K562 (cell line): ENCODE measurements at regions not wholly inside any gene's neighbourhood (a gene's known extent, or its start where the extent isn't known, plus 50 kb on each side); places are given as distances from the start of the nearest gene placed in this dataset.

Experiments
- ATAC-seq: fragments of 200-7000 bp; cut with Tn5 transposase; 3 replicates; pipeline ENCODE4 v1.9.1; 2020; ENCODE audit warnings: moderate library complexity
- BruUV-seq: library from RNA; stranded (reverse); fragments of 400-500 nt; replicated peaks from 2 replicates; lab custom pipeline; 2021; lab: Mats Ljungman, UMichigan
- CTCF ChIA-PET: fragments of 300-600 bp; formaldehyde crosslinking; extraction: SDS; loops from one replicate; lab custom pipeline; 2021; ENCODE audit warnings: low intra/inter-chr PET ratio; lab: Yijun Ruan, JAX
- POLR2A ChIA-PET: fragments of 300-600, 350-650 bp; sonication (Branson Sonifier 250); formaldehyde crosslinking; extraction: SDS; loops from one replicate; lab custom pipeline; 2021; ENCODE audit warnings: antibody characterized with exemption, inconsistent platforms; lab: Yijun Ruan, JAX
- DNase-seq, 4 experiments: peaks; one replicate each; pipeline versions ENCODE4 v3.0.0 to v3.0.0-alpha.2; 2011 to 2018; ENCODE audit warnings: low spot score in 3 of 4, mixed read lengths in 3 of 4; ENCODE audit errors: extremely low read depth in 1 of 4
- FAIRE-seq: peaks from 2 replicates; lab custom pipeline; 2011; peaks lifted over from hg19 to GRCh38; lab: Jason Lieb, UNC
- H2AFZ ChIP-seq: 2 replicates; pipeline ENCODE4 v1.6.0; 2011; ENCODE audit warnings: low read depth, low read length, control low read depth, inconsistent platforms
- H3K27ac ChIP-seq: fragments of 200-600 bp; 3 replicates; pipeline ENCODE4 v1.8.0; 2011; ENCODE audit warnings: low read depth, mild to moderate bottlenecking, control low read depth, inconsistent platforms, low read length, moderate library complexity, mixed read lengths; ENCODE audit errors: extremely low read depth
- H3K27me3 ChIP-seq, 2 experiments: fragments of 300-600 bp in 1 of 2; 2 replicates in 1 of 2; 3 replicates in 1 of 2; pipeline versions ENCODE4 v1.6.0 to v1.8.0; 2011; ENCODE audit warnings: inconsistent platforms in 2 of 2, low read length in 2 of 2, mild to moderate bottlenecking in 1 of 2, mixed read lengths in 1 of 2, moderate library complexity in 1 of 2; ENCODE audit not compliant: control insufficient read depth in 2 of 2, insufficient read depth in 2 of 2
- H3K36me3 ChIP-seq: fragments of 300-600 bp; 3 replicates; pipeline ENCODE4 v1.8.0; 2011; ENCODE audit warnings: mild to moderate bottlenecking, low read length, inconsistent platforms; ENCODE audit not compliant: control insufficient read depth, insufficient read depth
- H3K4me1 ChIP-seq, 2 experiments: fragments of 200-600 bp in 1 of 2; replicated peaks in 1 of 2; 2 replicates in 1 of 2; 3 replicates in 1 of 2; pipeline versions ENCODE4 v1.5.1 to v1.8.0; 2011; ENCODE audit warnings: inconsistent platforms in 2 of 2, low read length in 2 of 2, mild to moderate bottlenecking in 1 of 2, mixed read lengths in 1 of 2, moderate library complexity in 1 of 2; ENCODE audit not compliant: control insufficient read depth in 2 of 2, insufficient read depth in 2 of 2
- H3K4me2 ChIP-seq: 2 replicates; pipeline ENCODE4 v1.6.1; 2011; ENCODE audit warnings: low read length, control low read depth, inconsistent platforms, mixed read lengths; ENCODE audit not compliant: insufficient read depth
- H3K4me3 ChIP-seq: fragments of 200-600 bp; sonication (generic), shearing (Covaris generic); 2 replicates; pipeline ENCODE4 v1.5.1; 2016; ENCODE audit warnings: control low read depth, inconsistent platforms
- H3K79me2 ChIP-seq: fragments of 200-600 bp; 3 replicates; pipeline ENCODE4 v1.8.0; 2011; ENCODE audit warnings: low read length, inconsistent platforms; ENCODE audit not compliant: control insufficient read depth, insufficient read depth
- H3K9ac ChIP-seq, 2 experiments: 2 replicates each; pipeline versions ENCODE4 v1.6.0 to v1.6.1; 2011; ENCODE audit warnings: low read depth in 2 of 2, low read length in 2 of 2, control low read depth in 1 of 2, inconsistent platforms in 1 of 2, mild to moderate bottlenecking in 1 of 2, mixed read lengths in 1 of 2; ENCODE audit not compliant: insufficient read depth in 1 of 2
- H3K9me1 ChIP-seq: one replicate; pipeline ENCODE4 v1.6.0; 2011; ENCODE audit warnings: inconsistent platforms, mild to moderate bottlenecking, low read length, moderate library complexity; ENCODE audit not compliant: control insufficient read depth, insufficient read depth
- H3K9me3 ChIP-seq: replicated peaks from 2 replicates; pipeline ENCODE4 v1.5.1; 2011; ENCODE audit warnings: low read depth, low read length, inconsistent platforms; ENCODE audit not compliant: control insufficient read depth, insufficient read depth
- H4K20me1 ChIP-seq: replicated peaks from 2 replicates; pipeline ENCODE4 v1.6.1; 2011; ENCODE audit warnings: low read length, inconsistent platforms, mixed read lengths; ENCODE audit not compliant: control insufficient read depth, insufficient read depth
- ELF4 ChIP-seq: fragments of 450-650 bp; formaldehyde crosslinking; IDR thresholded peaks from 2 replicates; pipeline ENCODE4 v1.4.0; 2022; ENCODE audit warnings: missing genetic modification characterization
- ETV1 ChIP-seq: fragments of 450-650 bp; conservative IDR thresholded peaks from 2 replicates; pipeline ENCODE4 v1.6.1; 2016; ENCODE audit warnings: missing genetic modification characterization, control low read depth, low read depth, missing compliant biosample characterization
- FIP1L1 ChIP-seq: fragments of 200-400 bp; formaldehyde crosslinking; IDR thresholded peaks from 2 replicates; pipeline ENCODE4 v1.6.1; 2018; ENCODE audit warnings: mild to moderate bottlenecking, low read depth, low read length; ENCODE audit not compliant: poor library complexity, severe bottlenecking
- NCOA2 ChIP-seq, 2 experiments: fragments of 450-650 bp; IDR thresholded peaks; 2 replicates each; pipeline ENCODE4 v1.6.1; 2018; ENCODE audit warnings: mild to moderate bottlenecking in 2 of 2, moderate library complexity in 1 of 2; ENCODE audit not compliant: partially characterized antibody in 2 of 2
- RB1 ChIP-seq: fragments of 450-650 bp; IDR thresholded peaks from 2 replicates; pipeline ENCODE4 v1.6.1; 2017; ENCODE audit warnings: low read depth, mild to moderate bottlenecking
- RBM25 ChIP-seq: fragments of 200-400 bp; formaldehyde crosslinking; IDR thresholded peaks from 2 replicates; pipeline ENCODE4 v1.6.1; 2018; ENCODE audit warnings: low read length, low read depth, moderate library complexity; ENCODE audit not compliant: severe bottlenecking
- ZFP36 ChIP-seq: fragments of 150-350 bp; IDR thresholded peaks from 2 replicates; pipeline ENCODE4 v1.6.1; 2018; ENCODE audit warnings: low read length, low read depth; ENCODE audit not compliant: partially characterized antibody
- WGBS: fragments of 100-300 bp; shearing (Covaris generic); methylation state at CpG from one replicate; pipeline ENCODE4 v1.1.6; 2016; ENCODE audit warnings: low coverage, mixed read lengths; ENCODE audit not compliant: insufficient coverage; ENCODE audit errors: missing lambda C conversion rate; 5-methylcytosine and 5-hydroxymethylcytosine counted together
- in situ Hi-C: fragments of 300-500 bp; cut with MboI; formaldehyde crosslinking; loops from 4 replicates; pipeline ENCODE4 v1.15.0; 2018; ENCODE audit warnings: inconsistent platforms, mixed read lengths
- intact Hi-C: fragments of 100-400 bp; cut with micrococcal nuclease; formaldehyde crosslinking; loops from 2 replicates; pipeline ENCODE4 v1.14.2; 2022
- TF ChIP-seq, protein P1 (sequence below): fragments of 250-450 bp; sonication (Bioruptor Pico); IDR thresholded peaks from 2 replicates; pipeline ENCODE4 v1.5.0; 2020; ENCODE audit warnings: mild to moderate bottlenecking, borderline replicate concordance
- TF ChIP-seq, protein P2 (sequence below): fragments of 450-650 bp; IDR thresholded peaks from 2 replicates; pipeline ENCODE4 v1.6.1; 2017; ENCODE audit warnings: mild to moderate bottlenecking, moderate library complexity
- TF ChIP-seq, protein P3 (sequence below): sonication (generic); formaldehyde crosslinking; IDR thresholded peaks from 2 replicates; pipeline ENCODE4 v1.4.0; 2020; ENCODE audit warnings: mild to moderate bottlenecking, missing genetic modification reagents

DNA sequence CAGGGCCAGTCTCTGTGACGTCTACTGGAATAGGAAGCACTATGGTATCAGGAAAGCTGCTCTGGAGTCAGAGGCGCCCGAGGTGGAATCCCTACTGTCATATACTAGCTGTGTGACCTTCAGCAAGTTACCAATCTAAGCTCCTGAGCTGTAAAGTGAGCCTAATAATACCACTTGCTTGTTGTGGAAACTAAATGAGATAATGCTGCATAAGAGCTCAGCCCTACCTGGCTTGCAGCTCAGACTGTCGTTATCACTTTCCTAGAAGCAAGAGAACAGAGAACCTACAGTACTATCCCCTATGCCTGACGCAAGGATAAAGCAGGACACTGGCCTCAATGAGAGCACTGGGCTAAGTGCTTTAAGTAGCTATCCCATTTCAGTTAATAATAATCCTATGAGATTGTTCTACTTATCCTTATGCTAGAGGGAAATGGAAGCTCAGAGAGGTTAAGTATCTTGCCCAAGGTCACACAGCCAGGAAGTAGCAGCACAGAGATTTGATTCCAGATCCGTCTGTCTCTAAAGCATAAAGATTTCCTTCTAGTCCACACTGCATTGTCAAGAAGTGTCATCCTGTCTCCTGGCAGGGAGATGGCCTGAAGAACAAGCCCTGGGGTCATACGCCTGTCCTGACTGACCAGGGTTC, 195.2 kb downstream of the TLE3 start:
- FAIRE-seq (no peak), ATAC-seq (no peak), DNase-seq (no peak)
- Histone ChIP-seq H3K4me1 (no peaks in the 10 kb centered on the region), H3K9me3 (no peaks in the 10 kb centered on the region), H3K79me2 (no peaks in the 10 kb centered on the region), H3K4me3 (no peak overlapping the region), H3K9me1 (no peaks in the 10 kb centered on the region), H4K20me1 (no peaks in the 10 kb centered on the region), H3K36me3 (no peaks in the 10 kb centered on the region), H3K27ac (no peak overlapping the region), H3K4me2 (no peak overlapping the region), H2AFZ (no peak overlapping the region), H3K27me3 (no peaks in the 10 kb centered on the region; a peak in 2 of 5 replicates), H3K9ac (no peak overlapping the region)
- no peak for TF ChIP-seq ELF4
- TF ChIP-seq, protein P1, sequence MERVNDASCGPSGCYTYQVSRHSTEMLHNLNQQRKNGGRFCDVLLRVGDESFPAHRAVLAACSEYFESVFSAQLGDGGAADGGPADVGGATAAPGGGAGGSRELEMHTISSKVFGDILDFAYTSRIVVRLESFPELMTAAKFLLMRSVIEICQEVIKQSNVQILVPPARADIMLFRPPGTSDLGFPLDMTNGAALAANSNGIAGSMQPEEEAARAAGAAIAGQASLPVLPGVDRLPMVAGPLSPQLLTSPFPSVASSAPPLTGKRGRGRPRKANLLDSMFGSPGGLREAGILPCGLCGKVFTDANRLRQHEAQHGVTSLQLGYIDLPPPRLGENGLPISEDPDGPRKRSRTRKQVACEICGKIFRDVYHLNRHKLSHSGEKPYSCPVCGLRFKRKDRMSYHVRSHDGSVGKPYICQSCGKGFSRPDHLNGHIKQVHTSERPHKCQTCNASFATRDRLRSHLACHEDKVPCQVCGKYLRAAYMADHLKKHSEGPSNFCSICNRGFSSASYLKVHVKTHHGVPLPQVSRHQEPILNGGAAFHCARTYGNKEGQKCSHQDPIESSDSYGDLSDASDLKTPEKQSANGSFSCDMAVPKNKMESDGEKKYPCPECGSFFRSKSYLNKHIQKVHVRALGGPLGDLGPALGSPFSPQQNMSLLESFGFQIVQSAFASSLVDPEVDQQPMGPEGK (CRISPR knock-in tag), result no peak
- TF ChIP-seq, protein P2, sequence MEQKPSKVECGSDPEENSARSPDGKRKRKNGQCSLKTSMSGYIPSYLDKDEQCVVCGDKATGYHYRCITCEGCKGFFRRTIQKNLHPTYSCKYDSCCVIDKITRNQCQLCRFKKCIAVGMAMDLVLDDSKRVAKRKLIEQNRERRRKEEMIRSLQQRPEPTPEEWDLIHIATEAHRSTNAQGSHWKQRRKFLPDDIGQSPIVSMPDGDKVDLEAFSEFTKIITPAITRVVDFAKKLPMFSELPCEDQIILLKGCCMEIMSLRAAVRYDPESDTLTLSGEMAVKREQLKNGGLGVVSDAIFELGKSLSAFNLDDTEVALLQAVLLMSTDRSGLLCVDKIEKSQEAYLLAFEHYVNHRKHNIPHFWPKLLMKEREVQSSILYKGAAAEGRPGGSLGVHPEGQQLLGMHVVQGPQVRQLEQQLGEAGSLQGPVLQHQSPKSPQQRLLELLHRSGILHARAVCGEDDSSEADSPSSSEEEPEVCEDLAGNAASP, result no peak
- TF ChIP-seq NCOA2 (IDR thresholded peaks at IDR 0.05; ENCODE audit: partially characterized antibody in 2 of 2), result no peak
- peak; percentile 83 for TF ChIP-seq RBM25
- TF ChIP-seq RB1, result no peak
- TF ChIP-seq ZFP36, result peak; percentile 56
- peak; percentile 48 for TF ChIP-seq ETV1
- TF ChIP-seq, protein P3, sequence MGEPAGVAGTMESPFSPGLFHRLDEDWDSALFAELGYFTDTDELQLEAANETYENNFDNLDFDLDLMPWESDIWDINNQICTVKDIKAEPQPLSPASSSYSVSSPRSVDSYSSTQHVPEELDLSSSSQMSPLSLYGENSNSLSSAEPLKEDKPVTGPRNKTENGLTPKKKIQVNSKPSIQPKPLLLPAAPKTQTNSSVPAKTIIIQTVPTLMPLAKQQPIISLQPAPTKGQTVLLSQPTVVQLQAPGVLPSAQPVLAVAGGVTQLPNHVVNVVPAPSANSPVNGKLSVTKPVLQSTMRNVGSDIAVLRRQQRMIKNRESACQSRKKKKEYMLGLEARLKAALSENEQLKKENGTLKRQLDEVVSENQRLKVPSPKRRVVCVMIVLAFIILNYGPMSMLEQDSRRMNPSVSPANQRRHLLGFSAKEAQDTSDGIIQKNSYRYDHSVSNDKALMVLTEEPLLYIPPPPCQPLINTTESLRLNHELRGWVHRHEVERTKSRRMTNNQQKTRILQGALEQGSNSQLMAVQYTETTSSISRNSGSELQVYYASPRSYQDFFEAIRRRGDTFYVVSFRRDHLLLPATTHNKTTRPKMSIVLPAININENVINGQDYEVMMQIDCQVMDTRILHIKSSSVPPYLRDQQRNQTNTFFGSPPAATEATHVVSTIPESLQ, result no peak
- TF ChIP-seq FIP1L1, result no peak
- 1% methylated on average over 7 of the region's 7 CpGs for WGBS
- BruUV-seq, result no TSS peak
- ChIA-PET POLR2A (no interaction called here), CTCF (no interaction called here)
- intact Hi-C loops (no loop called here), in situ Hi-C loops (no loop called here)
